C4-2B (cell line): ENCODE measurements at regions not wholly inside any gene's neighbourhood (a gene's known extent, or its start where the extent isn't known, plus 50 kb on each side); places are given as distances from the start of the nearest gene placed in this dataset.

ENCODE experiments used
- H3K27ac ChIP-seq: fragments of 450-650 bp; 2 replicates; pipeline ENCODE4 v1.5.1; 2017
- CTCF ChIP-seq: fragments of 450-650 bp; conservative IDR thresholded peaks from 2 replicates; pipeline ENCODE4 v1.5.1; 2017; ENCODE audit warnings: mild to moderate bottlenecking
- ZFX ChIP-seq: fragments of 450-650 bp; IDR thresholded peaks from 2 replicates; pipeline ENCODE4 v1.6.1; 2017

- no peak overlapping the region for H3K27ac ChIP-seq
- no peak for TF ChIP-seq ZFX
- TF ChIP-seq CTCF = no peak
Observed at GRCh38 chr13:72457151-72457550, 270.3 kb downstream of the MZT1 start.

- TF ChIP-seq CTCF (no peak), ZFX (no peak)
- H3K27ac ChIP-seq = no peak overlapping the region
Observed at GRCh38 chr13:72456486-72456885, 270.9 kb downstream of the MZT1 start.

- H3K27ac ChIP-seq = no peak overlapping the region
- TF ChIP-seq CTCF (no peak), ZFX (no peak)
Observed at GRCh38 chr13:72453161-72453560, 274.3 kb downstream of the MZT1 start.

GRCh38 chr13:72448082-72448481 lies 279.3 kb downstream of the MZT1 start:
- TF ChIP-seq CTCF = no peak
- no peak for TF ChIP-seq ZFX

GRCh38 chr13:72444999-72445398 lies 282.4 kb downstream of the MZT1 start:
- TF ChIP-seq ZFX (no peak), CTCF (no peak)
- no peak overlapping the region for H3K27ac ChIP-seq

More at GRCh38 chr13:72448082-72448481, 279.3 kb downstream of the MZT1 start:
- no peak overlapping the region for H3K27ac ChIP-seq

- TF ChIP-seq CTCF (no peak), ZFX (no peak)
- H3K27ac ChIP-seq = no peak overlapping the region
Observed at GRCh38 chr13:72437458-72437857, 290.0 kb downstream of the MZT1 start.

- TF ChIP-seq CTCF = no peak
- no peak for TF ChIP-seq ZFX
- H3K27ac ChIP-seq = no peak overlapping the region
Observed at GRCh38 chr13:72435251-72435650, 292.2 kb downstream of the MZT1 start.
